GM23248 (cell line): ENCODE measurements at regions not wholly inside any gene's neighbourhood (a gene's known extent, or its start where the extent isn't known, plus 50 kb on each side); places are given as distances from the start of the nearest gene placed in this dataset. TPM values are rescaled to one million over a fixed set of nuclear protein-coding genes. Genes with fewer than 3 reads are reported as not detected.

Experiments
- DNase-seq: peaks from one replicate; pipeline ENCODE4 v3.0.0-alpha.2; 2015
- H2AFZ ChIP-seq: fragments of 200-600 bp; sonication (generic); 2 replicates; pipeline ENCODE4 v1.6.1; 2016; ENCODE audit warnings: antibody characterized with exemption
- H3F3A ChIP-seq: fragments of 200-600 bp; sonication (generic); 2 replicates; pipeline ENCODE4 v1.6.1; 2016; ENCODE audit warnings: mild to moderate bottlenecking, antibody characterized with exemption, mixed run types; ENCODE audit not compliant: insufficient read depth
- H3K27ac ChIP-seq: fragments of 200-600 bp; sonication (generic); 2 replicates; pipeline ENCODE4 v1.5.1; 2016; ENCODE audit warnings: mild to moderate bottlenecking
- H3K27me3 ChIP-seq: fragments of 200-600 bp; sonication (generic); replicated peaks from 2 replicates; pipeline ENCODE4 v1.6.1; 2016; ENCODE audit warnings: mild to moderate bottlenecking; ENCODE audit not compliant: insufficient read depth
- H3K36me3 ChIP-seq: fragments of 200-600 bp; sonication (generic); 2 replicates; pipeline ENCODE4 v1.6.1; 2016; ENCODE audit warnings: low read depth, mild to moderate bottlenecking
- H3K4me1 ChIP-seq: fragments of 200-600 bp; sonication (generic); 2 replicates; pipeline ENCODE4 v1.6.1; 2016; ENCODE audit warnings: mild to moderate bottlenecking; ENCODE audit not compliant: insufficient read depth
- H3K4me2 ChIP-seq: fragments of 200-600 bp; sonication (generic); one replicate; pipeline ENCODE4 v1.6.1; 2016; ENCODE audit warnings: mild to moderate bottlenecking; ENCODE audit not compliant: unreplicated experiment
- H3K4me3 ChIP-seq: fragments of 200-600 bp; sonication (generic); 2 replicates; pipeline ENCODE4 v1.5.1; 2016; ENCODE audit warnings: mild to moderate bottlenecking
- H3K79me2 ChIP-seq: fragments of 200-600 bp; sonication (generic); 2 replicates; pipeline ENCODE4 v1.6.1; 2016; ENCODE audit warnings: mild to moderate bottlenecking; ENCODE audit not compliant: insufficient read depth
- H3K9ac ChIP-seq: fragments of 200-600 bp; sonication (generic); 2 replicates; pipeline ENCODE4 v1.6.1; 2016; ENCODE audit warnings: mild to moderate bottlenecking
- H3K9me2 ChIP-seq: fragments of 200-600 bp; sonication (generic); 2 replicates; pipeline ENCODE4 v1.6.1; 2016; ENCODE audit warnings: mixed run types, mild to moderate bottlenecking, moderate library complexity; ENCODE audit not compliant: insufficient read depth
- H3K9me3 ChIP-seq: fragments of 200-600 bp; sonication (generic); one replicate; pipeline ENCODE4 v1.6.1; 2017; ENCODE audit warnings: low read depth
- H4K20me1 ChIP-seq: fragments of 200-600 bp; sonication (generic); 2 replicates; pipeline ENCODE4 v1.6.0; 2016; ENCODE audit not compliant: insufficient read depth
- EZH2 ChIP-seq: fragments of 200-600 bp; sonication (generic); IDR thresholded peaks from 2 replicates; pipeline ENCODE4 v1.6.1; 2018; ENCODE audit warnings: antibody characterized with exemption, mild to moderate bottlenecking; ENCODE audit not compliant: insufficient read depth, poor library complexity, severe bottlenecking
- EZH2phosphoT487 ChIP-seq: fragments of 200-600 bp; sonication (generic); IDR thresholded peaks from 2 replicates; pipeline ENCODE4 v1.6.1; 2018; ENCODE audit warnings: antibody characterized with exemption, moderate library complexity, mild to moderate bottlenecking, low read depth; ENCODE audit not compliant: insufficient read depth
- WGBS, 2 experiments: methylation state at CpG; one replicate each; pipeline ENCODE4 v1.1.6; 2015 to 2017; ENCODE audit warnings: low lambda C conversion rate in 2 of 2, low coverage in 1 of 2; ENCODE audit errors: missing lambda C conversion rate in 2 of 2; 5-methylcytosine and 5-hydroxymethylcytosine counted together
- in situ Hi-C: fragments of 300-500 bp; cut with MboI; formaldehyde crosslinking; loops from 2 replicates; pipeline ENCODE4 v1.15.0; 2020
- small RNA-seq: library from RNA; depleted of rRNA; stranded (forward); fragments of <200 nt; gene quantifications from one replicate; pipeline ENCODE3, GENCODE V24; 2014; ENCODE audit warnings: low read depth, low replicate concordance

- H3K27ac ChIP-seq: peak overlapping the region; percentile 58
- no peak overlapping the region for H2AFZ ChIP-seq
- H3F3A ChIP-seq: peaks cover 7% of the 10 kb centered on the region; the same call in 1 of the 2 replicates
- no peaks in the 10 kb centered on the region for H3K36me3 ChIP-seq
- no peaks in the 10 kb centered on the region for H3K79me2 ChIP-seq
- WGBS, 2 experiments: 50 to 54% methylated on average over 4 of the region's 4 CpGs
- no peaks in the 10 kb centered on the region for H3K9me2 ChIP-seq
- H3K27me3 ChIP-seq: no peaks in the 10 kb centered on the region
- in situ Hi-C loops: no loop called here
- no peaks in the 10 kb centered on the region for H3K9me3 ChIP-seq
- no peak overlapping the region for H3K4me3 ChIP-seq
- no peaks in the 10 kb centered on the region for H4K20me1 ChIP-seq
- peak overlapping the region; percentile 61 for H3K4me2 ChIP-seq
- no peak overlapping the region for H3K9ac ChIP-seq
- no peak for TF ChIP-seq EZH2phosphoT487
- no peak for TF ChIP-seq EZH2
- DNase-seq: peak; percentile 46
- H3K4me1 ChIP-seq: peaks cover 23% of the 10 kb centered on the region
These were observed 57.7 kb upstream of the EFHC2 start for GRCh38 chrX:44401151-44401550.

- Histone ChIP-seq H3K27me3 (no peaks in the 10 kb centered on the region), H3K36me3 (no peaks in the 10 kb centered on the region), H3F3A (peaks cover 7% of the 10 kb centered on the region; the same call in 1 of the 2 replicates), H3K9ac (no peak overlapping the region), H3K4me1 (peaks cover 23% of the 10 kb centered on the region), H2AFZ (no peak overlapping the region), H3K4me3 (no peak overlapping the region), H3K79me2 (no peaks in the 10 kb centered on the region), H3K27ac (peak overlapping the region; percentile 58), H3K4me2 (peak overlapping the region; percentile 61), H4K20me1 (no peaks in the 10 kb centered on the region), H3K9me3 (no peaks in the 10 kb centered on the region), H3K9me2 (no peaks in the 10 kb centered on the region)
- DNase-seq: peak; percentile 92
- TF ChIP-seq EZH2phosphoT487 (no peak), EZH2 (no peak)
- WGBS, 2 experiments: 0 to 1% methylated on average over 4 of the region's 4 CpGs
- in situ Hi-C loops: no loop called here
These were observed 57.1 kb upstream of the EFHC2 start for GRCh38 chrX:44400588-44400987.

- Histone ChIP-seq H3K4me1 (peaks cover 23% of the 10 kb centered on the region), H3K36me3 (no peaks in the 10 kb centered on the region), H3K9me3 (no peaks in the 10 kb centered on the region), H3K27ac (no peak overlapping the region), H3K27me3 (no peaks in the 10 kb centered on the region), H4K20me1 (no peaks in the 10 kb centered on the region), H3K4me2 (peak overlapping the region; percentile 35), H3K79me2 (no peaks in the 10 kb centered on the region), H3F3A (peaks cover 7% of the 10 kb centered on the region; the same call in 1 of the 2 replicates), H2AFZ (no peak overlapping the region), H3K9ac (no peak overlapping the region), H3K9me2 (no peaks in the 10 kb centered on the region), H3K4me3 (no peak overlapping the region)
- WGBS, 2 experiments: 92 to 98% methylated on average over 4 of the region's 4 CpGs
- no peak for DNase-seq
- in situ Hi-C loops: no loop called here
- TF ChIP-seq EZH2: no peak
- TF ChIP-seq EZH2phosphoT487: no peak
These were observed 56.7 kb upstream of the EFHC2 start for GRCh38 chrX:44400161-44400560.

Small RNAs in the stretch of these regions (small RNA-seq; reads per million reads assigned to genes)
- gene RF00019: not detected
